ENCODE measurements at regions not wholly inside any gene's neighbourhood (a gene's known extent, or its start where the extent isn't known, plus 50 kb on each side); places are given as distances from the start of the nearest gene placed in this dataset.
A peak's percentile ranks its signal among the peaks of the same experiment; 100 is the strongest.

DNA sequence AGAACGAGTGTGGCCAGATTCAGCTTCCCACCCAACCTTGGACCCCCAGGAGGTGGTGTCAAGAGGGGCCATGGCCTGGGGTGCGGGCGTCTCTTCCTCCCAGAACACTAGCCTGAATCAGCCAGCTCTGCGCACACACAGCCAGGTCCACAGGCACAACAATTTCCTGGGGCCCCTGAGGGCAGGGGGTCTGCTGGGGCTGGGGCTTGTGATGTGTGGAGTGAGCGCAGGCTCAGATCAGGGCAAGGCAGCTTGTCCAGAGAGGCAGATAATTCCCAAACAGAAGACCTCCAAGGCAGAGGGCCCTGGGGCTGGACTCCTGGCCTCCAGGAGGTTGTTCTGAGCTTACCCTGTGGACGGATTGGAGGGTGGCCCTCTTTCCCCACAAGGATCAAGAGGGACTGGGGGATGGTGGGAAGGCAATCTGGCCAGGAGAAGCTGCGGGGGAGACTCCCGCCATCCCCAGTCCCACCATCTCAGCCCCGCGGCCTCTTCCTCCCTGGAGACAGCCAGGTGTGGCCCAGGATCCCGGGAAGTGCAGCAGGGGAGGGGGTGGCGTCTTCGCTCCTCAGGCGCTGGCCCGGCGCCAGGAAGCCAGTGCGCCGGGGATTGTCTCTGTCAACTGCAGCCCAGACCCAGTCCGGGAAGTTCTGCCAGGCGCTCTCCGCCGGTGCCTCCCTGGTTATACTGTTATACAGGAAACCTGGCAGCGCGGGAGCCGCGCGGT is 52.0 kb upstream of the AMZ2 start (continued):
- TF ChIP-seq, protein P1, sequence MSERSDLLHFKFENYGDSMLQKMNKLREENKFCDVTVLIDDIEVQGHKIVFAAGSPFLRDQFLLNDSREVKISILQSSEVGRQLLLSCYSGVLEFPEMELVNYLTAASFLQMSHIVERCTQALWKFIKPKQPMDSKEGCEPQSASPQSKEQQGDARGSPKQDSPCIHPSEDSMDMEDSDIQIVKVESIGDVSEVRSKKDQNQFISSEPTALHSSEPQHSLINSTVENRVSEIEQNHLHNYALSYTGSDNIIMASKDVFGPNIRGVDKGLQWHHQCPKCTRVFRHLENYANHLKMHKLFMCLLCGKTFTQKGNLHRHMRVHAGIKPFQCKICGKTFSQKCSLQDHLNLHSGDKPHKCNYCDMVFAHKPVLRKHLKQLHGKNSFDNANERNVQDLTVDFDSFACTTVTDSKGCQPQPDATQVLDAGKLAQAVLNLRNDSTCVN (tag by site-specific recombination; optimal IDR thresholded peaks at IDR 0.05) = peak; percentile 60
- TF ChIP-seq ZNF341 (tag by site-specific recombination; IDR thresholded peaks at IDR 0.05; ENCODE audit: low read depth) (peak; percentile 55), GLIS2 (tag by site-specific recombination; IDR thresholded peaks at IDR 0.05) (peak; percentile 83), ZSCAN30 (tag by site-specific recombination; IDR thresholded peaks at IDR 0.05) (peak; percentile 41; the same call in 1 of the 2 replicates), GLIS1 (tag by site-specific recombination; IDR thresholded peaks at IDR 0.05) (peak; percentile 96), ZNF366 (tag by site-specific recombination; conservative IDR thresholded peaks at IDR 0.05) (no peak), GFI1B (tag by site-specific recombination; IDR thresholded peaks at IDR 0.05) (no peak), KLF10 (tag by site-specific recombination; IDR thresholded peaks at IDR 0.05) (0 out of 2 replicates have a peak, but pooled peaks have one; percentile 15), ZNF76 (tag by site-specific recombination; IDR thresholded peaks at IDR 0.05; ENCODE audit: borderline replicate concordance, low read depth) (peak; percentile 71; the same call in 1 of the 2 replicates), IKZF3 (tag by site-specific recombination; IDR thresholded peaks at IDR 0.05) (peak; percentile 81), ZNF585B (tag by site-specific recombination; IDR thresholded peaks at IDR 0.05) (no peak)
- TF ChIP-seq, protein P2, sequence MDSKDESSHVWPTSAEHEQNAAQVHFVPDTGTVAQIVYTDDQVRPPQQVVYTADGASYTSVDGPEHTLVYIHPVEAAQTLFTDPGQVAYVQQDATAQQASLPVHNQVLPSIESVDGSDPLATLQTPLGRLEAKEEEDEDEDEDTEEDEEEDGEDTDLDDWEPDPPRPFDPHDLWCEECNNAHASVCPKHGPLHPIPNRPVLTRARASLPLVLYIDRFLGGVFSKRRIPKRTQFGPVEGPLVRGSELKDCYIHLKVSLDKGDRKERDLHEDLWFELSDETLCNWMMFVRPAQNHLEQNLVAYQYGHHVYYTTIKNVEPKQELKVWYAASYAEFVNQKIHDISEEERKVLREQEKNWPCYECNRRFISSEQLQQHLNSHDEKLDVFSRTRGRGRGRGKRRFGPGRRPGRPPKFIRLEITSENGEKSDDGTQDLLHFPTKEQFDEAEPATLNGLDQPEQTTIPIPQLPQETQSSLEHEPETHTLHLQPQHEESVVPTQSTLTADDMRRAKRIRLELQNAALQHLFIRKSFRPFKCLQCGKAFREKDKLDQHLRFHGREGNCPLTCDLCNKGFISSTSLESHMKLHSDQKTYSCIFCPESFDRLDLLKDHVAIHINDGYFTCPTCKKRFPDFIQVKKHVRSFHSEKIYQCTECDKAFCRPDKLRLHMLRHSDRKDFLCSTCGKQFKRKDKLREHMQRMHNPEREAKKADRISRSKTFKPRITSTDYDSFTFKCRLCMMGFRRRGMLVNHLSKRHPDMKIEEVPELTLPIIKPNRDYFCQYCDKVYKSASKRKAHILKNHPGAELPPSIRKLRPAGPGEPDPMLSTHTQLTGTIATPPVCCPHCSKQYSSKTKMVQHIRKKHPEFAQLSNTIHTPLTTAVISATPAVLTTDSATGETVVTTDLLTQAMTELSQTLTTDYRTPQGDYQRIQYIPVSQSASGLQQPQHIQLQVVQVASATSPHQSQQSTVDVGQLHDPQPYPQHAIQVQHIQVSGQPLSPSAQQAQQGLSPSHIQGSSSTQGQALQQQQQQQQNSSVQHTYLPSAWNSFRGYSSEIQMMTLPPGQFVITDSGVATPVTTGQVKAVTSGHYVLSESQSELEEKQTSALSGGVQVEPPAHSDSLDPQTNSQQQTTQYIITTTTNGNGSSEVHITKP (tag by site-specific recombination; IDR thresholded peaks at IDR 0.05) = peak; percentile 47; the same call in 1 of the 2 replicates

DNA sequence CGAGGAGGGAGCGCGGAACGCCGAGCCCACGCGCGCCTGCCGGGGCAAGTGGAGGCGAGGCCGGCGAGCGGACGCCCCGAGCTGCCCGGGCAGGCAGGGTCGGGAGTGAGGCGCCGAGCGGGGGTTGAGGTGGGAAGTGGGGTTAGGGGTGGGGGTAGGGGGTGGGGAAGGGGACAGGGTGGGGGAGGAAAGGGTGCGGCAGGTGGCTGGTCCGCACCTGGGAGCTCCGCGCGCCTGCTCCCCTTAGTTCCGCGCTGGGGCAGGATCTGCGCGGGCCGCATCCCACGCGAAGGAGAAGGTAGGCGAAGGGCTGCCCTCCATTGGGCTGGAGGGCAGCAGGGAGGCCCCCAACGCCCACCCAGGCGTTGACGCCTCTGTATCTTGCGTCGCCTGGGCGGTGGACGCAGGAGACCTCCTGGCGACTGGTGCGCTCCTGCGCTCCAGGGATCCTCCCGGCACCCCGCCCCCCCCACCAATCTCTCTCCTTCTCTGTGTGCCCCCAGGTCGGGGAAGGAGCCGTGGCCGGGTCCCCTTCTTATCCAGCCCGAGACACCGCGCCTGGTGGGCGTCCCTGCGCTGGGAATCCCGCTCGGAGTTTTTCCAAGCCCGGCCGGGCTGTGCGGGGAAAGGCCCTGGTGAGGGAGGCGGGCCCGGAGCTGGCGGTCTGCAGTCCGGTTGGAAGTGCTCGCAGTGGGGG is 51.3 kb upstream of the AMZ2 start:
- Histone ChIP-seq H3K4me3 (ENCODE audit: low read depth, low read length) (peak overlapping the region; percentile 47), H3K9me3 (ENCODE audit: control insufficient read depth, insufficient read depth, low read depth, low read length) (no peaks in the 10 kb centered on the region), H3K4me1 (ENCODE audit: control insufficient read depth, insufficient read depth, low read length) (no peaks in the 10 kb centered on the region), H3K36me3 (ENCODE audit: control insufficient read depth in 2 of 2, insufficient read depth in 1 of 2, low read length in 2 of 2) (no peaks in the 10 kb centered on the region), H3K27ac (ENCODE audit: extremely low read depth, low read depth, low read length) (no peak overlapping the region; the same call in 1 of the 2 replicates)
- ChIA-PET POLR2A (interaction anchor here (0.5 to 0.6 kb wide), 3 partner anchors 10 to 352 kb away, joined by 4 read pairs; no protein-coding TSS in a partner anchor), CTCF (interaction anchor here (0.5 to 1.8 kb wide), 2 partner anchors 24 to 235 kb away, joined by 3 to 13 read pairs; no protein-coding TSS in a partner anchor)
- TF ChIP-seq ZNF211 (tag by site-specific recombination; IDR thresholded peaks at IDR 0.05; ENCODE audit: low read depth) (no peak), ZNF169 (tag by site-specific recombination; IDR thresholded peaks at IDR 0.05) (no peak), ZNF837 (tag by site-specific recombination; IDR thresholded peaks at IDR 0.05) (no peak), ZBTB21 (tag by site-specific recombination; IDR thresholded peaks at IDR 0.05) (no peak), IKZF3 (tag by site-specific recombination; IDR thresholded peaks at IDR 0.05) (no peak), EGR2 (tag by site-specific recombination; IDR thresholded peaks at IDR 0.05; ENCODE audit: low read depth) (peak; percentile 87), GLIS2 (tag by site-specific recombination; IDR thresholded peaks at IDR 0.05) (peak; percentile 56), ZFP69B (tag by site-specific recombination; IDR thresholded peaks at IDR 0.05) (no peak), OSR2 (tag by site-specific recombination; IDR thresholded peaks at IDR 0.05) (no peak), ZSCAN16 (tag by site-specific recombination; IDR thresholded peaks at IDR 0.05) (no peak), ZNF157 (tag by site-specific recombination; IDR thresholded peaks at IDR 0.05) (no peak), ZIC2 (tag by site-specific recombination; IDR thresholded peaks at IDR 0.05) (peak; percentile 34; the same call in 1 of the 2 replicates), ZNF324 (tag by site-specific recombination; IDR thresholded peaks at IDR 0.05) (no peak), SCRT1 (tag by site-specific recombination; IDR thresholded peaks at IDR 0.05; ENCODE audit: borderline replicate concordance) (no peak)
- TF ChIP-seq, protein P3, sequence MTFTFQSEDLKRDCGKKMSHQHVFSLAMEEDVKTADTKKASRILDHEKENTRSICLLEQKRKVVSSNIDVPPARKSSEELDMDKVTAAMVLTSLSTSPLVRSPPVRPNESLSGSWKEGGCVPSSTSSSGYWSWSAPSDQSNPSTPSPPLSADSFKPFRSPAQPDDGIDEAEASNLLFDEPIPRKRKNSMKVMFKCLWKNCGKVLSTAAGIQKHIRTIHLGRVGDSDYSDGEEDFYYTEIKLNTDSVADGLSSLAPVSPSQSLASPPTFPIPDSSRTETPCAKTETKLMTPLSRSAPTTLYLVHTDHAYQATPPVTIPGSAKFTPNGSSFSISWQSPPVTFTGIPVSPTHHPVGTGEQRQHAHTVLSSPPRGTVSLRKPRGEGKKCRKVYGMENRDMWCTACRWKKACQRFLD (tag by site-specific recombination; IDR thresholded peaks at IDR 0.05) = no peak
- TF ChIP-seq, protein P4, sequence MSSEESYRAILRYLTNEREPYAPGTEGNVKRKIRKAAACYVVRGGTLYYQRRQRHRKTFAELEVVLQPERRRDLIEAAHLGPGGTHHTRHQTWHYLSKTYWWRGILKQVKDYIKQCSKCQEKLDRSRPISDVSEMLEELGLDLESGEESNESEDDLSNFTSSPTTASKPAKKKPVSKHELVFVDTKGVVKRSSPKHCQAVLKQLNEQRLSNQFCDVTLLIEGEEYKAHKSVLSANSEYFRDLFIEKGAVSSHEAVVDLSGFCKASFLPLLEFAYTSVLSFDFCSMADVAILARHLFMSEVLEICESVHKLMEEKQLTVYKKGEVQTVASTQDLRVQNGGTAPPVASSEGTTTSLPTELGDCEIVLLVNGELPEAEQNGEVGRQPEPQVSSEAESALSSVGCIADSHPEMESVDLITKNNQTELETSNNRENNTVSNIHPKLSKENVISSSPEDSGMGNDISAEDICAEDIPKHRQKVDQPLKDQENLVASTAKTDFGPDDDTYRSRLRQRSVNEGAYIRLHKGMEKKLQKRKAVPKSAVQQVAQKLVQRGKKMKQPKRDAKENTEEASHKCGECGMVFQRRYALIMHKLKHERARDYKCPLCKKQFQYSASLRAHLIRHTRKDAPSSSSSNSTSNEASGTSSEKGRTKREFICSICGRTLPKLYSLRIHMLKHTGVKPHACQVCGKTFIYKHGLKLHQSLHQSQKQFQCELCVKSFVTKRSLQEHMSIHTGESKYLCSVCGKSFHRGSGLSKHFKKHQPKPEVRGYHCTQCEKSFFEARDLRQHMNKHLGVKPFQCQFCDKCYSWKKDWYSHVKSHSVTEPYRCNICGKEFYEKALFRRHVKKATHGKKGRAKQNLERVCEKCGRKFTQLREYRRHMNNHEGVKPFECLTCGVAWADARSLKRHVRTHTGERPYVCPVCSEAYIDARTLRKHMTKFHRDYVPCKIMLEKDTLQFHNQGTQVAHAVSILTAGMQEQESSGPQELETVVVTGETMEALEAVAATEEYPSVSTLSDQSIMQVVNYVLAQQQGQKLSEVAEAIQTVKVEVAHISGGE (tag by site-specific recombination; conservative IDR thresholded peaks at IDR 0.05; ENCODE audit: low read depth) = peak; percentile 32; the same call in 1 of the 2 replicates
